CD4-positive, alpha-beta T cell treated with Interleukin-6 for 4 hours (primary cell): ENCODE measurements at regions not wholly inside any gene's neighbourhood (a gene's known extent, or its start where the extent isn't known, plus 50 kb on each side); places are given as distances from the start of the nearest gene placed in this dataset.
"Not testable (repeated sequence)": the region's sequence is repeated elsewhere in the genome, so short reads cannot be mapped to it uniquely, and the experiment has no call there.

Experiments
- DNase-seq: peaks from one replicate; pipeline ENCODE4 v3.0.0-alpha.2; 2020; ENCODE audit warnings: mixed read lengths

- no peak for DNase-seq
Measured at GRCh38 chr12:91496337-91496736, 313.7 kb upstream of the DCN start.

GRCh38 chr12:91493308-91493707 is 310.7 kb upstream of the DCN start:
- DNase-seq = no peak

- no peak for DNase-seq
Measured at GRCh38 chr12:91492648-91493047, 310.0 kb upstream of the DCN start.

GRCh38 chr12:91490667-91491311 is 308.2 kb upstream of the DCN start:
- no peak for DNase-seq

- DNase-seq = no peak
Measured at GRCh38 chr12:91483471-91483985, 300.9 kb upstream of the DCN start.

- DNase-seq = no peak
Measured at GRCh38 chr12:91482231-91482630, 299.6 kb upstream of the DCN start.

- DNase-seq = no peak
Measured at GRCh38 chr12:91478500-91478899, 295.9 kb upstream of the DCN start.

- no peak for DNase-seq
Measured at GRCh38 chr12:91467686-91468085, 285.1 kb upstream of the DCN start.

GRCh38 chr12:91461061-91461460 is 278.4 kb upstream of the DCN start:
- DNase-seq = no peak

GRCh38 chr12:91460469-91460868 is 277.9 kb upstream of the DCN start:
- DNase-seq = no peak

- no peak for DNase-seq
Measured at GRCh38 chr12:91455321-91455720, 272.7 kb upstream of the DCN start.

- no peak for DNase-seq
Measured at GRCh38 chr12:91454179-91454578, 271.6 kb upstream of the DCN start.

GRCh38 chr12:91452464-91452863 is 269.8 kb upstream of the DCN start:
- DNase-seq = not testable (repeated sequence)

- no peak for DNase-seq
Measured at GRCh38 chr12:91441993-91442952, 259.7 kb upstream of the DCN start.

- DNase-seq = no peak
Measured at GRCh38 chr12:91441246-91441645, 258.6 kb upstream of the DCN start.

- no peak for DNase-seq
Measured at GRCh38 chr12:91434081-91434480, 251.5 kb upstream of the DCN start.

- no peak for DNase-seq
Measured at GRCh38 chr12:91432755-91433154, 250.1 kb upstream of the DCN start.

- DNase-seq = no peak
Measured at GRCh38 chr12:91432089-91432488, 249.5 kb upstream of the DCN start.

GRCh38 chr12:91424506-91424905 is 241.9 kb upstream of the DCN start:
- no peak for DNase-seq

GRCh38 chr12:91423693-91424050 is 241.1 kb upstream of the DCN start:
- DNase-seq = no peak

- DNase-seq = no peak
Measured at GRCh38 chr12:91422811-91423692, 240.4 kb upstream of the DCN start.

- no peak for DNase-seq
Measured at GRCh38 chr12:91422127-91422526, 239.5 kb upstream of the DCN start.

GRCh38 chr12:91419809-91420208 is 237.2 kb upstream of the DCN start:
- DNase-seq = no peak
